ENCODE measurements at regions not wholly inside any gene's neighbourhood (a gene's known extent, or its start where the extent isn't known, plus 50 kb on each side); places are given as distances from the start of the nearest gene placed in this dataset.

DNA sequence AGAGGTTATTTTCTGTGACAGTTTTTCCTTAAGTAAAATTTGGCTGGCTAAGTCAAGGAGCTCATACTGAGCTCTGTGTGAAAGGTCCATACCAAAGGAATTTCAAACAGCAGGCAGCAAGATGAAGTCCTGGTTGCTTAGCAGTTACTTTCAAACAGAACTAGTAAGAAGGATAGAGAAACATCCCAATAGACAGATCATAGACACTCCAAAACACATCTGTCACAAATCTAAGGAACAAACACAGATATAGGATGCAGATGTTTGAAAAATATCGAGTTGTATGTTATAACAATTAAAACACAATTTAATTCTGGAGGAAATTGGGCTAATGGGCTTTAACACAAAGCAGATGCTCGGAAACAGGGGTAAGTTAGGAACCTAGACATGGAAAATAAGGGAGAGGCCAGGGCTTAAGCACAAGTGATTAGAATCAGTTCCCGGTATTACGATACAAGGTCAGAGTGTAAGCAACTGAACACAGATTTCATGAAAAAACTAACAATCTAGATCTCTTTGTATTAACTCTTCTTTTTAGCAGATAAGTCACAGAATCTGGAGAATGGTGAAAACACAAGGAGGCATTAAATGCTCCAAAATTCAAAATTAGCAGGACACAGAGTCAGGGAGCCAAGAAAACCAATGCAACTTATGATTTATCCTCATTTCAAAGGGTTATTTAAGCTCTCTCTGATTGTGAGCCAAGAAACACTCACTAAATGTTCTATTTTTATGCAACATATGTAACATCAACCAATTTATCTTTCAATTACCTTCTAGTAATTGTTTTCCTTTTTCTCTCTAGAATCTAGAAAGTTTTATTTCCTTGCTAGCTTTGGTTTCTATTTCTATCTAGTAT is 1992.9 kb upstream of the PCDH20 start:
- Histone ChIP-seq H3K36me3 (no peaks in the 10 kb centered on the region), H3K9me3 (no peaks in the 10 kb centered on the region), H3K27ac (replicated peaks in 1 of 4) (no peak overlapping the region), H3K27me3 (no peaks in the 10 kb centered on the region), H3K4me3 (no peak overlapping the region), H3K4me1 (peaks cover 0 to 13% (median 12%) of the 10 kb centered on the region in 4 donors)
- no peak for DNase-seq (ENCODE audit: extremely low spot score)
- intact Hi-C loops (cut with DNase I), result no loop called here
- TF ChIP-seq POLR2AphosphoS5 (IDR thresholded peaks at IDR 0.05) (no peak), POLR2A (IDR thresholded peaks at IDR 0.05; ENCODE audit: low read depth) (no peak), CTCF (IDR thresholded peaks at IDR 0.05) (no peak), EP300 (IDR thresholded peaks at IDR 0.05) (no peak)
- WGBS, result 19% methylated on average over 4 of the region's 4 CpGs

- Histone ChIP-seq H3K36me3 (no peaks in the 10 kb centered on the region), H3K9me3 (no peaks in the 10 kb centered on the region), H3K27ac (replicated peaks in 1 of 4) (no peak overlapping the region), H3K4me1 (peaks cover 0 to 8% (median 7%) of the 10 kb centered on the region in 4 donors), H3K4me3 (no peak overlapping the region), H3K27me3 (no peaks in the 10 kb centered on the region)
- no peak for TF ChIP-seq POLR2A (IDR thresholded peaks at IDR 0.05; ENCODE audit: low read depth)
- no peak for TF ChIP-seq POLR2AphosphoS5 (IDR thresholded peaks at IDR 0.05)
- no peak for TF ChIP-seq CTCF (IDR thresholded peaks at IDR 0.05)
- no peak for TF ChIP-seq EP300 (IDR thresholded peaks at IDR 0.05)
- intact Hi-C loops (cut with DNase I), result no loop called here
- no peak for DNase-seq (ENCODE audit: extremely low spot score)
Observed at GRCh38 chr13:63403733-63404132, 1988.1 kb upstream of the PCDH20 start.

DNA sequence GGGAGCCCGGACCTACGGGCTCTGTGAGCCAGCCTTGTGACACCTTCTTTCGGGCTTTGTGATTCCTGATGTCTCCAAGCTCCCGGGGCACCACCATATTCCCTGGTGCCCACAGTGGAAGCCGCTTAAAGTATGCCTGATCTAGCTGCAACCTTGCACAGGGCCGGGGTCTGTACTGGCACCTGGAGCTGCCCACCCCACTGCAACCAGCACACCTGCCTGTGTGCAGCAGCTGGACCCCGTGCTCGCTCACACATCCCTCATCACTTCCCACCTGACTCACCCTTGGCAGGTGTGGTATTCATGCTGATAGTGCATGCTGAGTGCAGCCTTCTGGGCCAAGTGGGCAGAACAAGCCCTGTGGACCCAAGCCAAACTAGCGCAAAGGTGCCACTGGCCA is 1981.1 kb upstream of the PCDH20 start:
- 93% methylated on average over 9 of the region's 9 CpGs for WGBS
- no peak overlapping the region for H3K27ac ChIP-seq (replicated peaks in 1 of 4)
- no peaks in the 10 kb centered on the region for H3K36me3 ChIP-seq
- no peak overlapping the region for H3K4me3 ChIP-seq
- H3K27me3 ChIP-seq, result no peaks in the 10 kb centered on the region
- intact Hi-C loops (cut with DNase I), result no loop called here
- no peaks in the 10 kb centered on the region for H3K9me3 ChIP-seq
- no peaks in the 10 kb centered on the region for H3K4me1 ChIP-seq
- DNase-seq (ENCODE audit: extremely low spot score), result no peak
- TF ChIP-seq CTCF (IDR thresholded peaks at IDR 0.05), result no peak
- TF ChIP-seq POLR2AphosphoS5 (IDR thresholded peaks at IDR 0.05), result no peak
- no peak for TF ChIP-seq EP300 (IDR thresholded peaks at IDR 0.05)
- TF ChIP-seq POLR2A (IDR thresholded peaks at IDR 0.05; ENCODE audit: low read depth), result no peak

- H3K4me3 ChIP-seq, result no peak overlapping the region
- no peak for DNase-seq (ENCODE audit: extremely low spot score)
- H3K36me3 ChIP-seq, result no peaks in the 10 kb centered on the region
- H3K9me3 ChIP-seq, result no peaks in the 10 kb centered on the region
- no peak overlapping the region for H3K27ac ChIP-seq (replicated peaks in 1 of 4)
- H3K4me1 ChIP-seq, result no peaks in the 10 kb centered on the region
- intact Hi-C loops (cut with DNase I), result no loop called here
- 84% methylated on average over 3 of the region's 3 CpGs for WGBS
- no peak for TF ChIP-seq POLR2A (IDR thresholded peaks at IDR 0.05; ENCODE audit: low read depth)
- no peak for TF ChIP-seq EP300 (IDR thresholded peaks at IDR 0.05)
- no peak for TF ChIP-seq CTCF (IDR thresholded peaks at IDR 0.05)
- no peak for TF ChIP-seq POLR2AphosphoS5 (IDR thresholded peaks at IDR 0.05)
- no peaks in the 10 kb centered on the region for H3K27me3 ChIP-seq
Observed at GRCh38 chr13:63393112-63393511, 1977.5 kb upstream of the PCDH20 start.

- Histone ChIP-seq H3K27me3 (no peaks in the 10 kb centered on the region), H3K4me3 (no peak overlapping the region), H3K9me3 (no peaks in the 10 kb centered on the region), H3K36me3 (no peaks in the 10 kb centered on the region), H3K4me1 (no peaks in the 10 kb centered on the region), H3K27ac (replicated peaks in 1 of 4) (no peak overlapping the region)
- intact Hi-C loops (cut with DNase I), result no loop called here
- WGBS, result 80% methylated on average over 1 of the region's 1 CpG
- TF ChIP-seq POLR2A (IDR thresholded peaks at IDR 0.05; ENCODE audit: low read depth), result no peak
- TF ChIP-seq CTCF (IDR thresholded peaks at IDR 0.05), result no peak
- TF ChIP-seq POLR2AphosphoS5 (IDR thresholded peaks at IDR 0.05), result no peak
- no peak for TF ChIP-seq EP300 (IDR thresholded peaks at IDR 0.05)
- no peak for DNase-seq (ENCODE audit: extremely low spot score)
Observed at GRCh38 chr13:63389756-63390155, 1974.1 kb upstream of the PCDH20 start.

Data from esophagus muscularis mucosa (tissue), 4 donors.